Chondrocyte (in vitro differentiated cells): ENCODE measurements at regions not wholly inside any gene's neighbourhood (a gene's known extent, or its start where the extent isn't known, plus 50 kb on each side); places are given as distances from the start of the nearest gene placed in this dataset.

Source experiments
- DNase-seq: peaks from one replicate; pipeline ENCODE4 v3.0.0; 2021; ENCODE audit warnings: mixed read lengths, low spot score
- H3K27ac Mint-ChIP-seq: one replicate; pipeline ENCODE4 v1.8.0; 2021; ENCODE audit warnings: mild to moderate bottlenecking, moderate library complexity, mixed read lengths; ENCODE audit not compliant: unreplicated experiment
- H3K27me3 Mint-ChIP-seq: 2 replicates; pipeline ENCODE4 v1.8.0; 2021; ENCODE audit warnings: low read depth, mixed read lengths
- H3K36me3 Mint-ChIP-seq: 2 replicates; pipeline ENCODE4 v1.8.0; 2021; ENCODE audit warnings: low read depth, mixed read lengths
- H3K4me1 Mint-ChIP-seq: 2 replicates; pipeline ENCODE4 v1.8.0; 2021; ENCODE audit warnings: low read depth, mild to moderate bottlenecking, mixed read lengths
- H3K4me3 Mint-ChIP-seq: one replicate; pipeline ENCODE4 v1.8.0; 2021; ENCODE audit warnings: mild to moderate bottlenecking, moderate library complexity, mixed read lengths; ENCODE audit not compliant: unreplicated experiment
- H3K9me3 Mint-ChIP-seq: 2 replicates; pipeline ENCODE4 v1.8.0; 2021; ENCODE audit warnings: low read depth, mixed read lengths
- CTCF ChIP-seq: fragments of 200-600 bp; sonication (generic); IDR thresholded peaks from 2 replicates; pipeline ENCODE4 v1.5.0; 2021; ENCODE audit warnings: antibody characterized with exemption, mild to moderate bottlenecking, moderate library complexity

GRCh38 chr2:128511731-128512378 lies 193.2 kb upstream of the HS6ST1 start:
- H3K36me3 Mint-ChIP-seq = no peaks in the 10 kb centered on the region
- no peak overlapping the region for H3K27ac Mint-ChIP-seq
- no peak overlapping the region for H3K4me3 Mint-ChIP-seq

GRCh38 chr2:128512379-128513115 lies 193.9 kb upstream of the HS6ST1 start:
- H3K27ac Mint-ChIP-seq = no peak overlapping the region
- no peak for DNase-seq

More at GRCh38 chr2:128511731-128512378, 193.2 kb upstream of the HS6ST1 start:
- Mint-ChIP-seq H3K27me3 (no peaks in the 10 kb centered on the region), H3K9me3 (no peaks in the 10 kb centered on the region), H3K4me1 (no peaks in the 10 kb centered on the region)
- DNase-seq = no peak
- no peak for TF ChIP-seq CTCF

GRCh38 chr2:128513116-128513960 lies 194.7 kb upstream of the HS6ST1 start:
- no peak for TF ChIP-seq CTCF
- H3K36me3 Mint-ChIP-seq = no peaks in the 10 kb centered on the region
- no peaks in the 10 kb centered on the region for H3K4me1 Mint-ChIP-seq
- H3K9me3 Mint-ChIP-seq = no peaks in the 10 kb centered on the region
- no peak for DNase-seq
- no peak overlapping the region for H3K4me3 Mint-ChIP-seq
- H3K27me3 Mint-ChIP-seq = no peaks in the 10 kb centered on the region
- no peak overlapping the region for H3K27ac Mint-ChIP-seq

More at GRCh38 chr2:128512379-128513115, 193.9 kb upstream of the HS6ST1 start:
- TF ChIP-seq CTCF = no peak
- no peak overlapping the region for H3K4me3 Mint-ChIP-seq
- H3K36me3 Mint-ChIP-seq = no peaks in the 10 kb centered on the region
- H3K27me3 Mint-ChIP-seq = no peaks in the 10 kb centered on the region
- no peaks in the 10 kb centered on the region for H3K4me1 Mint-ChIP-seq
- no peaks in the 10 kb centered on the region for H3K9me3 Mint-ChIP-seq

- Mint-ChIP-seq H3K27ac (no peak overlapping the region), H3K9me3 (no peaks in the 10 kb centered on the region), H3K4me3 (no peak overlapping the region), H3K27me3 (no peaks in the 10 kb centered on the region), H3K36me3 (no peaks in the 10 kb centered on the region), H3K4me1 (no peaks in the 10 kb centered on the region)
- no peak for TF ChIP-seq CTCF
- no peak for DNase-seq
Observed at GRCh38 chr2:128513961-128514283, 195.3 kb upstream of the HS6ST1 start.

- Mint-ChIP-seq H3K27ac (no peak overlapping the region), H3K4me3 (no peak overlapping the region), H3K36me3 (no peaks in the 10 kb centered on the region), H3K27me3 (no peaks in the 10 kb centered on the region), H3K9me3 (no peaks in the 10 kb centered on the region), H3K4me1 (no peaks in the 10 kb centered on the region)
- DNase-seq = no peak
- TF ChIP-seq CTCF = no peak
Observed at GRCh38 chr2:128514555-128514955, 195.9 kb upstream of the HS6ST1 start.
